ENCODE measurements at regions not wholly inside any gene's neighbourhood (a gene's known extent, or its start where the extent isn't known, plus 50 kb on each side); places are given as distances from the start of the nearest gene placed in this dataset.
A peak's percentile ranks its signal among the peaks of the same experiment; 100 is the strongest.
"Not testable (repeated sequence)": the region's sequence is repeated elsewhere in the genome, so short reads cannot be mapped to it uniquely, and the experiment has no call there.

DNA sequence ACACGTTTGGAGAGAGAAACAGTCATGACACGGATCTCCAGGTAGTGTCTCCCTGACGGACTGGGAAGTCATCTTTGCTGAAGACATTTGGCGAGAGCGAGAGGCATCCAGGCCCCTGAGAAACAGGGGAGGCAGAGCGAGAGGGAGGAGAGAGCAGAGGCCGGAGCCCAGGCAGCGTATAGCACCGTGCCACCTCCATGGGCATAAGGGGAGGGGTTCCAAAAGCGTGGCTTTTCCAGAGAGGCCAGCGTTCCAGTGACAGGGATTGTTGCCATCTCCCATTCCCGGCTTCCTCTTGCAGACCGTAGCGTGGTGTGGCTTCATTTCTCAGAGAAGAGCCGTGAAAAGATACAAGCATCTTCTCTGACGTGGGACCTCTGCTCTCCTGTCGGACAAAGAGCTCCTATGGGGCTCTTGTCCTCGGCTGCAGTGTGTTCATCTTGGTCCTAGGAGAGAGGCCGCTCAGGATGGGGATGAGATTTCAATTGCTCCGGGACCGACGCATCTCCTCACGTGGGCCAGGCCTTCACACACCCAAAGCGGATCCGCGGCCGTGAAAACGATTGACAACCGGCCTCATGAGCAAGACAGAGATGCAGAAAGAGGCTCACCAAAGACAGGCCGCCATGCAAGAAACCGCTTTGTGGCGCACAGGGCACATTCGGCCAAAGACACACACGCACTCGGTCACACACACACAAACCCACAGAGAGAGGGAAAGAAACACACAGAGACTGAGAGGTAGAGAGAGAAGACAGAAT is 170.5 kb upstream of the ZNF337 start:
- not testable (repeated sequence) for FAIRE-seq; DNase-seq (ENCODE audit: low spot score)

- no peak for FAIRE-seq
Measured at GRCh38 chr20:25865715-25866656, 169.3 kb upstream of the ZNF337 start.

GRCh38 chr20:25864963-25865714 is 168.5 kb upstream of the ZNF337 start:
- not testable (repeated sequence) for DNase-seq (ENCODE audit: low spot score); FAIRE-seq

More at GRCh38 chr20:25865715-25866656, 169.3 kb upstream of the ZNF337 start:
- peak; percentile 74 for DNase-seq (ENCODE audit: low spot score)

DNA sequence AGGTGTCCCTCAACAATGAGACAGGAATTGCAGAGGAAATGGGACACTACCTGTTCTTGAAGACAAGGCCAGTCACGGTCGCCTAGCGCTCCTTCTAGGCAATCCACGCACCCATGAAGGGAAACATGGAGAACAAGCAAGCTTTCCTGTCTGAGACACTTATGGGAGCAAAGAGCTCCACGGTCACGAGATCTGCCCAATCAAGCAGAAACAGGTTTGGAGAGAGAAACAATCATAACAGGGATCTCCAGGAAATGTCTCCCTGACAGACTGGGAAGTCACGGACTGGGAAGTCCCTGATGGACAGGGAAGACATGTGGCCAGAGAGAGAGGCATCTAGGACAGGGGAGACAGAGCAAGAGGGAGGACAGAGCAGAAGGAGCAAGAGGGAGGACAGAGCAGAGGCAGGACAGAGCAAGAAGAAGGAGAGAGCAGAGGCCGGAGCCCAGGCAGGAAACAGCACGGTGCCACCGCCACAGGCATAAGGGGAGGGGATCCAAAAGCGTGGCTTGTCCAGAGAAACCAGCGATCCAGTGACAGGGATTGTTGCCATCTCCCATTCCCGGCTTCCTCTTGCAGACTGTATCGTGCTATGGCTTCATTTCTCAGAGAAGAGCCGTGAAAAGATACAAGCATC is 167.8 kb upstream of the ZNF337 start:
- DNase-seq (ENCODE audit: low spot score) (no peak), FAIRE-seq (no peak)

- DNase-seq (ENCODE audit: low spot score) (no peak), FAIRE-seq (no peak)
Measured at GRCh38 chr20:25863536-25864325, 167.1 kb upstream of the ZNF337 start.

DNA sequence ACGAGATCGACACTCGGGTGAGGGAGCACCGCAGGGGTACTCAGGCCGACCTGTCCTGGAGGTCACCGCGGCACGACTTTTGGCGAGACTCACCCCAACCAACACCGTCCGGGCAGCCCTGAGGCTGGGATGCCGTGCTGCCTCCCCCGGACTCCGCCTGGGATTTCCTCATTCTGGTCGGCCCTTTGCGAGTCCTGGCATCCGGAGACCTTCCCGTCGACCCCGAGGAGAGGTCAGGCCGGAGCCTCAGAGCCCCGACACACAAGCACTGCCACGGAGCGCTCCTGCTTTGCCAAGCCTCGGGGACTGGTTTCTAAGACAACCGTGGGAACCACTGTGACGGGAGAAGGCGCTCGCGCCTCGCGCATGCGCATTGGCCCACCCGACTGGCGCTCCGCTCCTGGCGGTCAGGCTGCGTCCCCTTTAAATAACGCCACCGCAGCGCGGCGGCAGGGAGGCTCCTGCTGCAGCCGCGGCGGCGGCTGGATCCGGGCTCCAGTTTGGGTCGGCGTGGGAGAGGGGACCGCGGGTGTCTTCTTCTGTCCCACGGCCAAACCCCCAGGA is 166.4 kb upstream of the ZNF337 start:
- FAIRE-seq, result not testable (repeated sequence)

DNA sequence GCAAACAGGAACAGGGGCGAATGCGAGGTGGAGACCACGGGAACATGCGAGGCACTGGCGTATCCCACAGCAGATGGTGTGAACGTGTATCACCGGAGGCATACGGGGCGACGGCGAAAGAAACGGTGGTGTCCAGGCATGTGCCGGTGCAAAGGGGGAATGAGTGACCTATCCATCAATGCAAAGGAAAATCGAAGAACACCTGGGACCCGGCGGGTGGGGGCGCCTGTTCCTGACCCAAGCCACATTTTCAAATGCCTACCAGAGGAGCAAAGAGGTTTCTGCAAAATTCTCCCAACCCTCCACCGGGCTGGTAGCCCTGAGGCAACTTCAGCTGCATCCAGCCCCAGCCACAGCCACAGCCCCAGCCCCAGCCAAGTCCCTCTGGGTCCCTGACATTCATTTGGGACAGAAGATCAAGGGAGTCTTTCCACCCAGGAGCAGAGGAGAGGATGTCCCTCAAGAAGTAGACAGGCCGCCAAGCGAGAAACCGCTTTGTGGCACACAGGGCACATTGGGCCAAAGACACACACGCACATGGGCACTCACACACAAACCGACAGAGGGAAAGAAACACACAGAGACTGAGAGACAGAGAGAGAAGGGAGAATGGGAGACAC is 164.0 kb upstream of the ZNF337 start:
- DNase-seq (ENCODE audit: low spot score), result no peak
- FAIRE-seq, result no peak

More for the DNA sequence above, 166.4 kb upstream of the ZNF337 start:
- peak; percentile 63 for DNase-seq (ENCODE audit: low spot score)

- DNase-seq (ENCODE audit: low spot score) (no peak), FAIRE-seq (no peak)
Measured at GRCh38 chr20:25859649-25860530, 163.2 kb upstream of the ZNF337 start.

DNA sequence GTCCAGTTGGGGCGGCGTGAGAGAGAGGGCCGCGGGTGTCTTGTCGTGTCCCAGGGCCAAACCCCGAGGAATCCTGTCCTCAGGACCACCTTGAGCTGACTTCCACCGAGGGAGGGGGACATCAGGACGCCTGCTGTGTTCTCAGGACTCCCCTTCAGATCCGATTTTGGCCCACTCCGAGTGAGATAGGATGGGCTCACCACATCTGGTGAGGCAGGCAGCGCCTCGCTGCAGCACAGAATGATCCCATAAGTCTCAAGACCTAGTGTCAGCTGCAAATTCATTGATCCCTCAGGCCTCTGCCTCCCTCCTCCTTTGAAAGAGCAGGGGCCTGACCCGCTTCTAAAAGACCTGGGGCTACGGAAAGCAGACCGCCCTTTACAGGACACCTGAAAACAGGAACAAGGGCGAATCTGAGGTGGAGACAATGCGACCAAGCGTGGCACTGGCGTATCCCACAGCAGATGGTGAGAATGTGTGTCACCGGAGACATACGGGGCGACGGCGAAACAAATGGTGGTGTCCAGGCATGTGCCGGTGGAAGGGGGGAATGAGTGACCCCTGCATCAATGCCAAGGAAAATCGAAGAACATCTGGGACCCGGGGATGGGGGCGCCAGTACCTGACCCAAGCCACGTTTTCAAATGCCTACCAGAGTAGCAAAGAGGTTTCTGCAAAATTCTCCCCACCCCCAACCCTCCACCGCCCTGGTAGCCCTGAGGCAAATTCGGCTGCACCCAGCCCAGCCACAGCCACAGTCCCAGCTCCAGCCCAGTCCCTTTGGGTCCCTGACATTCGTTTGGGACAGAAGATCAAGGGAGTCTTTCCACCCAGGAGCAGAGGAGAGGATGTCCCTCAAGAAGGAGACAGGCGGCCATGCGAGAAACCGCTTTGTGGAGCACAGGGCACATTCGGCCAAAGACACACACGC is 162.1 kb upstream of the ZNF337 start:
- no peak for FAIRE-seq
- no peak for DNase-seq (ENCODE audit: low spot score)

DNA sequence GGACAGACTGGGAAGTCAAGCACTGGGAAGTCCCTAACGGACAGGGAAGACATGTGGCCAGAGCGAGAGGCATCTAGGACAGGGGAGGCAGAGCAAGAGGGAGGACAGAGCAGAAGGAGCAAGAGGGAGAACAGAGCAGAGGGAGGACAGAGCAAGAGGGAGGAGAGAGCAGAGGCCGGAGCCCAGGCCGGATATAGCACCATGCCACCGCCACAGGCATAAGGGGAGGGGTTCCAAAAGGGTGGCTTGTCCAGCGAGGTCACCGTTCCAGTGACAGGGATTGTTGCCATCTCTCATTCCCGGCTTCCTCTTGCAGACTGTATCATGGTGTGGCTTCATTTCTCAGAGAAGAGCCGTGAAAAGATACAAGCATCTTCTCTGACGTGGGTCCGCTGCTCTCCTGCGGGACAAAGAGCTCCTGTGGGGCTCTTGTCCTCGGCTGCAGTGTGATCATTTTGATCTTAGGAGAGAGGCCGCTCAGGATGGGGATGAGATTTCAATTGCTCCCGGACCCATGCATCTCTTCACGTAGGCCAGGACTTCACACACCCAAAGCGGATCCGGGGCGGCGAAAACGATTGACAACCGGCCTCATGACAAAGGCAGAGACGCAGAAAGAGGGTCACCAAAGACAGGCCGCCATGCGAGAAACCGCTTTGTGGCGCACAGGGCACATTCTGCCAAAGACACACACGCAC is 160.6 kb upstream of the ZNF337 start:
- FAIRE-seq; DNase-seq (ENCODE audit: low spot score): not testable (repeated sequence)

DNA sequence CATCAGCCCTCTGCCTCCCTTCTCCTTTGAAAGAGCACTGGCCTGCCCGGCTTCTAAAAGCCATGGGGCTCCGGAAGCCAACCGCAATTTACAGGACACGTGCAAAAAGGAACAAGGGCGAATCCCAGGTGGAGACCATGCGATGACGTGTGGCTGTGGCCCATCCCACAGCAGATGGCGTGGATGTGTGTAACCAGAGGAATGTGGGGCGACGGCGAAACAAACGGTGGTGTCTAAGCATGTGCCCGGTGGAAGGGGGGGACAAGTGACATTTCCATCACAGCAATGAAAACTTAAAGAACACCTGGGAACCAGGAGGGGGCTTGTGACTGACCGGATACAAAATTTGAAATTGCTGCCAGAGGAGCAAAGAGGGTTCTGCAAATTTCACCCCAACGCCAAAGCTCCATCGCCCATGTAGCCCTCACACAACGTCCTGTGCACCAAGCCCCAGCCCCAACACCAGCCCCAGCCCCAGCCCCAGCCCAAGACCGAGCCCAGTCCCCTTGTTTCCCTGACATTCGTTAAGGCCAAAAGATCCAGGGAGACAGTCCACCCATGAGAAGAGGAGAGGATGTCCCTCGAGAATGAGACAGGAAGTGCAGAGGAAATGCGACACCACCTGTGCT is 159.7 kb upstream of the ZNF337 start:
- DNase-seq (ENCODE audit: low spot score), result no peak
- no peak for FAIRE-seq

- FAIRE-seq, result not testable (repeated sequence)
Measured at GRCh38 chr20:25855451-25856156, 159.0 kb upstream of the ZNF337 start.

DNA sequence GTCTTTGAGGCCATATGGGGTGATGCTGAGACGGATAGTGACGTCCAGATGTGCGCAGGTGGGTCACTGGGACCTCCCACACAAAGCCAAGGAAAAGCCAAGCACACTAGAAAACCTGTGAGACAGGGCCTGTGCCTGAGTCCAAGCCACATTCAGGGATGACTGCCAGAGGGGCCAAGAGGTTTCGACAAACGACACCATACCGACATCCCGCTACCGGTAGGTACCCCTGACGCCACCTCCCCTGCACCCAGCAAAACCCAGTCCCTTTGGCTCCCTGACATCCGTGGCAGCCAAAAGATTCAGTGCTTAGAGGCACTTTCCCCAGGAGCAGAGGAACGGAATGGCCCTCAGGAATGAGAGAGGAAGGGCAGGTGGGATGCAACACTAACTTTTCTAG is 158.0 kb upstream of the ZNF337 start:
- not testable (repeated sequence) for FAIRE-seq; DNase-seq (ENCODE audit: low spot score)

More at GRCh38 chr20:25855451-25856156, 159.0 kb upstream of the ZNF337 start:
- DNase-seq (ENCODE audit: low spot score), result not testable (repeated sequence)

DNA sequence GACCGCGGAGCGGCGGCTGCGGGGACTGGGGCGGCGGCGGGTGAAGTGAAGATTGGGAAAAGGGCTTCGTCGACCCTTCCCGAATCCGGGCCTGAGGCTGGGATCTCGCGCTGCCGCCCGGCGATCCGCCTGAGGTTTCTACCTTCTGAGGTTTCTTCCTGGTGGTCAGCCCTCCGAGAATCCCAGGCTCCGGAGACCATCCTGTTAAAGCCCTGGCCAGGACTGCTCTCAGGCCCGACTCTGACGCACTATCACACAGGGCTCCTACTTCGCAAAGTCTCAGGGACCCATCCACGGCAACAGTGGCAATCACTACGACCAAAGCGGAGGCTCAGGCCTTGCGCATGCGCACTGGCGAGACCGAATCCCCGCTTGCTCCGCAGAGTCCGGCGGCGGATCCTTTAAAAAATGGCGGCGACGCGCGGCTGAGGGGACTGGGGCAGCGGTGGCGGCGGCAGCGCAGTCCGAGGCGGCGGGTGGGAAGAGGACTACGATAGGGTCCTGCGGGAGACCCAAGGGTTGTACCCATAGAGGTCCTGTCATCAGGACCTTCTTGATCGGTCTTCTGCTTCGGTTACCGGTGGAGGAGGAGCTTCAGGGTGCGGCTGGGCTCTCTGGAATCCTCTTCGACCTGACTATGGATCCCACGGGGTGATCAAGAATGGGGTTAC is 157.2 kb upstream of the ZNF337 start:
- DNase-seq (ENCODE audit: low spot score), result peak; percentile 73
- FAIRE-seq, result not testable (repeated sequence)
